SU-DHL-6 (cell line): ENCODE measurements at regions not wholly inside any gene's neighbourhood (a gene's known extent, or its start where the extent isn't known, plus 50 kb on each side); places are given as distances from the start of the nearest gene placed in this dataset.

Experiments used
- H2AFZ ChIP-seq: fragments of 200-600 bp; sonication (generic); 2 replicates; pipeline ENCODE4 v1.6.1; 2014; ENCODE audit warnings: low read depth, mild to moderate bottlenecking, moderate library complexity, mixed read lengths, antibody characterized with exemption, low read length; ENCODE audit not compliant: severe bottlenecking
- H3F3A ChIP-seq: fragments of 200-600 bp; shearing (Covaris generic); 2 replicates; pipeline ENCODE4 v1.6.0; 2016; ENCODE audit warnings: antibody characterized with exemption, mild to moderate bottlenecking; ENCODE audit not compliant: insufficient read depth
- H3K27ac ChIP-seq: fragments of 200-600 bp; sonication (generic); 2 replicates; pipeline ENCODE4 v1.5.1; 2016; ENCODE audit warnings: low read depth, mild to moderate bottlenecking, low read length, moderate library complexity, mixed read lengths
- H3K27me3 ChIP-seq: fragments of 200-600 bp; sonication (generic), shearing (Covaris generic); 2 replicates; pipeline ENCODE4 v1.6.0; 2014; ENCODE audit warnings: mild to moderate bottlenecking, low read length
- H3K36me3 ChIP-seq: fragments of 200-600 bp; sonication (generic); 2 replicates; pipeline ENCODE4 v1.6.1; 2014; ENCODE audit warnings: mild to moderate bottlenecking, low read length, mixed read lengths
- H3K4me2 ChIP-seq: fragments of 300-600, 200-600 bp; shearing (Covaris generic), sonication (generic); 2 replicates; pipeline ENCODE4 v1.6.0; 2014; ENCODE audit warnings: low read length, low read depth, mild to moderate bottlenecking; ENCODE audit not compliant: poor library complexity, severe bottlenecking
- H3K4me3 ChIP-seq: fragments of 200-600 bp; sonication (generic); 2 replicates; pipeline ENCODE4 v1.5.1; 2014; ENCODE audit warnings: antibody characterized with exemption, low read length, mild to moderate bottlenecking, mixed read lengths; ENCODE audit not compliant: insufficient read depth, poor library complexity, severe bottlenecking
- H3K79me2 ChIP-seq: fragments of 200-600 bp; sonication (generic); 2 replicates; pipeline ENCODE4 v1.6.1; 2014; ENCODE audit warnings: mild to moderate bottlenecking, low read length, moderate library complexity; ENCODE audit not compliant: insufficient read depth
- H3K9ac ChIP-seq: fragments of 200-600 bp; sonication (generic); 2 replicates; pipeline ENCODE4 v1.7.0; 2014; ENCODE audit warnings: mild to moderate bottlenecking, low read length
- H3K9me2 ChIP-seq: fragments of 200-600 bp; sonication (generic); replicated peaks from 2 replicates; pipeline ENCODE4 v1.6.1; 2014; ENCODE audit warnings: low read length; ENCODE audit not compliant: insufficient read depth
- H3K9me3 ChIP-seq: fragments of 200-600 bp; sonication (generic); 2 replicates; pipeline ENCODE4 v1.6.1; 2014; ENCODE audit warnings: low read length, mixed read lengths; ENCODE audit not compliant: insufficient read depth
- H4K20me1 ChIP-seq: fragments of 200-600 bp; sonication (generic); 2 replicates; pipeline ENCODE4 v1.6.1; 2014; ENCODE audit warnings: low read depth, mild to moderate bottlenecking, antibody characterized with exemption, low read length, moderate library complexity, mixed read lengths
- EZH2phosphoT487 ChIP-seq: fragments of 200-600 bp; sonication (generic), shearing (Covaris generic); conservative IDR thresholded peaks from 2 replicates; pipeline ENCODE4 v1.6.1; 2018; ENCODE audit warnings: mild to moderate bottlenecking, antibody characterized with exemption, low read length, moderate library complexity, mixed read lengths
- TF ChIP-seq, protein P1 (sequence below): fragments of 200-600 bp; sonication (generic); IDR thresholded peaks from one replicate; pipeline ENCODE4 v1.5.1; 2017; ENCODE audit warnings: antibody characterized with exemption, mild to moderate bottlenecking, low read length, moderate library complexity; ENCODE audit not compliant: insufficient read depth, poor library complexity, severe bottlenecking

DNA sequence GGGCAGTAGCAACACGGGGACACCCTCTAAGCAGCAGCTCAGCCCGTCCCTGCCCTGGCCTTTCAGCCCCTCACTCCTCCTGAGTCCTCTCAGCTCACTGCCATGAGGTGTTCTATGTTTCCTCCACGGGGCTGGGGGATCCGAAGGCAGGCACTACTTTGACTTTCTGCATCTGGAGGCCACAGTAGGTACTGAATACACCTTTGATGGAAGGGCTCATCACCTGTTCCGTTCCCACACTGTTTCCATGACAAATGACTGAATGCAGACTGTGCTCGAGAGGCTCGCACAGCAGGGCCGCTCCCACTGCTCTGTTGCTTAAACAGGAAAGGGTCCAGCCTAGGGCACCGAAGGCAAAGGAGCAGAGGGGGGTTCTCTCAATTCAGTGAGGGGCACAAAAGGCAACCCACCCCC, 77.6 kb upstream of the DNAH14 start:
- H3K79me2 ChIP-seq, result no peaks in the 10 kb centered on the region
- H3K36me3 ChIP-seq, result no peaks in the 10 kb centered on the region
- no peaks in the 10 kb centered on the region for H3K9me3 ChIP-seq
- no peaks in the 10 kb centered on the region for H3F3A ChIP-seq
- no peak overlapping the region for H3K27ac ChIP-seq
- H3K9ac ChIP-seq, result no peak overlapping the region
- no peaks in the 10 kb centered on the region for H4K20me1 ChIP-seq
- no peaks in the 10 kb centered on the region for H3K9me2 ChIP-seq
- TF ChIP-seq, protein P1, sequence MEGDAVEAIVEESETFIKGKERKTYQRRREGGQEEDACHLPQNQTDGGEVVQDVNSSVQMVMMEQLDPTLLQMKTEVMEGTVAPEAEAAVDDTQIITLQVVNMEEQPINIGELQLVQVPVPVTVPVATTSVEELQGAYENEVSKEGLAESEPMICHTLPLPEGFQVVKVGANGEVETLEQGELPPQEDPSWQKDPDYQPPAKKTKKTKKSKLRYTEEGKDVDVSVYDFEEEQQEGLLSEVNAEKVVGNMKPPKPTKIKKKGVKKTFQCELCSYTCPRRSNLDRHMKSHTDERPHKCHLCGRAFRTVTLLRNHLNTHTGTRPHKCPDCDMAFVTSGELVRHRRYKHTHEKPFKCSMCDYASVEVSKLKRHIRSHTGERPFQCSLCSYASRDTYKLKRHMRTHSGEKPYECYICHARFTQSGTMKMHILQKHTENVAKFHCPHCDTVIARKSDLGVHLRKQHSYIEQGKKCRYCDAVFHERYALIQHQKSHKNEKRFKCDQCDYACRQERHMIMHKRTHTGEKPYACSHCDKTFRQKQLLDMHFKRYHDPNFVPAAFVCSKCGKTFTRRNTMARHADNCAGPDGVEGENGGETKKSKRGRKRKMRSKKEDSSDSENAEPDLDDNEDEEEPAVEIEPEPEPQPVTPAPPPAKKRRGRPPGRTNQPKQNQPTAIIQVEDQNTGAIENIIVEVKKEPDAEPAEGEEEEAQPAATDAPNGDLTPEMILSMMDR, result peak; percentile 2
- TF ChIP-seq EZH2phosphoT487, result no peak
- no peaks in the 10 kb centered on the region for H3K27me3 ChIP-seq
- H3K4me3 ChIP-seq, result no peak overlapping the region
- H2AFZ ChIP-seq, result no peak overlapping the region
- no peak overlapping the region for H3K4me2 ChIP-seq

DNA sequence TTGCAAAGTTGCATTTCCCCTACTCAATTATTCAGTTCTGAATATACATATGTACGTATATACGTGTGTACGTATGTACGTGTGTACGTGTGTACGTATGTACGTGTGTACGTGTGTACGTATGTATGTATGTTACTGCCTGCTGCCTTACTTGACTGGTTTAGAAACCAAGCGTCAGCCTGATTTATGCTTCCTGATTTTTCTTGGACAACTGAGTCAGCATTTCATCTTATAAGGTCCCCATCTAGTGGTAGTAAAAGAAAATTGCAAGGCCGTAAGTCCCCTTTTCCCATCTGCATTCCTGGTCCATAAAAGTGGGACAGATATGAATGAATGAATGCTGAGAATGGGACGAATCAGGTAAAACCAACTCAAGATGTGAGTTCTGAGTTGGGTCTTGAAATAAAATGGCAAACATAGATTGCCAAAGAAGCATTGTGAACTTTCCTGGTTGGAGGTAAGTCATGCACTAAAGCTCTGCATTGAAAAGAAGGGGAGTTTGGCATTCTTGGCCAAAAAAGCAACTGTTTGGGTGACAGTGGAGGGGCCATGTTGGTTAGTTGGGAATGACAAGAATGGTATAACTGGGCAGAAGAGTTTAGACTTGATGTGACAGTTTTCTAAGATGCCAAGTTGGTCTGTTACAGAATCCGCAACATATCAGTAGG, 76.4 kb upstream of the DNAH14 start:
- Histone ChIP-seq H3K9me3 (no peaks in the 10 kb centered on the region), H4K20me1 (no peaks in the 10 kb centered on the region), H2AFZ (no peak overlapping the region), H3K9ac (no peak overlapping the region), H3K79me2 (no peaks in the 10 kb centered on the region), H3K4me2 (no peak overlapping the region), H3K27ac (no peak overlapping the region), H3K9me2 (no peaks in the 10 kb centered on the region), H3F3A (no peaks in the 10 kb centered on the region), H3K36me3 (no peaks in the 10 kb centered on the region), H3K27me3 (no peaks in the 10 kb centered on the region), H3K4me3 (no peak overlapping the region)
- TF ChIP-seq, protein P1, result peak; percentile 60
- no peak for TF ChIP-seq EZH2phosphoT487

DNA sequence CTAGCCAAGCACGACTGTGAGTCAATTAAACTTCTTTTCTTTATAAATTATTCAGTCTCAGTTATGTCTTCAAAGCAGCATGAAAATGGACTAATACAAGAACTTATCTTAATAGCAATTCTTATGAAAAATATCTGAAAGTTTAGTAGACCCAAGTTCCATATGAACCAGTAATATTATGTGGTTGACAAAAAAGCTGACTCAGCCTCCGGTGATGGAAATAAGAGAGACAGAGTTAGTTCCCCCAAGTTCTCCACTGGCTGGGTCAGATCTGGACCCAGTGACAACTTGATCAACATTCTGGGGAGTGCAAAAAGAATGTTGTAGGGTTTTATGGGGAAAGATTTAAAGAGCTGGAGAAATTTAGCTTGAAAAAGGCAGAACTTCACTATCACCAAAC, 72.5 kb upstream of the DNAH14 start:
- Histone ChIP-seq H3K79me2 (no peaks in the 10 kb centered on the region), H3K9me3 (no peaks in the 10 kb centered on the region), H3K4me2 (no peak overlapping the region), H3K4me3 (no peak overlapping the region), H4K20me1 (no peaks in the 10 kb centered on the region), H3K9ac (no peak overlapping the region), H3K9me2 (no peaks in the 10 kb centered on the region), H3F3A (no peaks in the 10 kb centered on the region), H3K27ac (no peak overlapping the region), H2AFZ (no peak overlapping the region), H3K36me3 (no peaks in the 10 kb centered on the region), H3K27me3 (no peaks in the 10 kb centered on the region)
- TF ChIP-seq EZH2phosphoT487, result no peak
- TF ChIP-seq, protein P1, result no peak
